ENCODE measurements at regions not wholly inside any gene's neighbourhood (a gene's known extent, or its start where the extent isn't known, plus 50 kb on each side); places are given as distances from the start of the nearest gene placed in this dataset.

GRCh38 chr15:45744236-45744589 lies 109.4 kb downstream of the SQOR start (continued):
- TF ChIP-seq ZNF592 (IDR thresholded peaks at IDR 0.05) (no peak), SMAD5 (IDR thresholded peaks at IDR 0.05; ENCODE audit: low read depth) (no peak), SPI1 (IDR thresholded peaks at IDR 0.05; ENCODE audit: borderline replicate concordance, insufficient read depth, low read depth, low read length) (no peak), RFX5 (IDR thresholded peaks at IDR 0.05; ENCODE audit: low read depth, low read length) (no peak)

- no TSS peak for BruUV-seq (replicated peaks)
- no peak for DNase-seq (ENCODE audit: low read depth, low spot score)
- Histone ChIP-seq H3K27me3 (replicated peaks in 1 of 2; ENCODE audit: control insufficient read depth in 2 of 2, insufficient read depth in 2 of 2, low read length in 1 of 2) (no peaks in the 10 kb centered on the region), H3K4me3 (no peak overlapping the region), H2AFZ (ENCODE audit: control insufficient read depth, low read depth, low read length) (no peak overlapping the region), H3K36me3 (ENCODE audit: control insufficient read depth in 2 of 2, insufficient read depth in 2 of 2, low read length in 1 of 2) (no peaks in the 10 kb centered on the region), H3K4me1 (ENCODE audit: control insufficient read depth, insufficient read depth, low read length) (no peaks in the 10 kb centered on the region), H3K27ac (ENCODE audit: control insufficient read depth, insufficient read depth) (no peak overlapping the region), H3K4me2 (ENCODE audit: control insufficient read depth, insufficient read depth) (no peak overlapping the region), H3K79me2 (ENCODE audit: control insufficient read depth, insufficient read depth, low read length) (no peaks in the 10 kb centered on the region), H3K9me3 (replicated peaks; ENCODE audit: control insufficient read depth, insufficient read depth, low read length) (no peaks in the 10 kb centered on the region), H4K20me1 (ENCODE audit: control insufficient read depth, insufficient read depth) (no peaks in the 10 kb centered on the region), H3K9ac (ENCODE audit: control insufficient read depth, insufficient read depth, low read length) (no peak overlapping the region)
- 1% methylated on average over 3 of the region's 3 CpGs for WGBS (ENCODE audit: insufficient coverage, insufficient replicate concordance, low lambda C conversion rate, missing lambda C conversion rate)
- TF ChIP-seq SUZ12 (IDR thresholded peaks at IDR 0.05; ENCODE audit: unreplicated experiment) (no peak), NR2C1 (IDR thresholded peaks at IDR 0.05) (no peak), ZBTB4 (CRISPR knock-in tag; IDR thresholded peaks at IDR 0.05) (no peak)
- no peak for ATAC-seq
- ChIA-PET RAD21 (ENCODE audit: unreplicated experiment) (no interaction called here), POLR2A (no interaction called here), SMC1A (ENCODE audit: uncharacterized antibody, unreplicated experiment) (interaction anchor here (1.0 to 1.2 kb wide), 2 partner anchors 16 to 42 kb away, joined by 3 to 4 read pairs; no protein-coding TSS in a partner anchor), CTCF (interaction anchor here (1.1 kb wide), 1 partner anchor 17 kb away, joined by 3 read pairs; no protein-coding TSS in a partner anchor)
- in situ Hi-C loops (cut with MboI): no loop called here
- FAIRE-seq: no peak
- intact Hi-C loops (cut with micrococcal nuclease; ENCODE audit: unreplicated experiment): no loop called here
Observed at GRCh38 chr15:45747426-45747825, 112.6 kb downstream of the SQOR start.

Measured in GM12878 (cell line).